T-helper 9 cell (primary cell): ENCODE measurements at regions not wholly inside any gene's neighbourhood (a gene's known extent, or its start where the extent isn't known, plus 50 kb on each side); places are given as distances from the start of the nearest gene placed in this dataset.
"Not testable (repeated sequence)": the region's sequence is repeated elsewhere in the genome, so short reads cannot be mapped to it uniquely, and the experiment has no call there.

Source experiments
- DNase-seq: peaks from one replicate; pipeline ENCODE4 v3.0.0-alpha.2; 2020

GRCh38 chr4:14336656-14337055, 665.6 kb upstream of the CPEB2 start:
- no peak for DNase-seq

DNA sequence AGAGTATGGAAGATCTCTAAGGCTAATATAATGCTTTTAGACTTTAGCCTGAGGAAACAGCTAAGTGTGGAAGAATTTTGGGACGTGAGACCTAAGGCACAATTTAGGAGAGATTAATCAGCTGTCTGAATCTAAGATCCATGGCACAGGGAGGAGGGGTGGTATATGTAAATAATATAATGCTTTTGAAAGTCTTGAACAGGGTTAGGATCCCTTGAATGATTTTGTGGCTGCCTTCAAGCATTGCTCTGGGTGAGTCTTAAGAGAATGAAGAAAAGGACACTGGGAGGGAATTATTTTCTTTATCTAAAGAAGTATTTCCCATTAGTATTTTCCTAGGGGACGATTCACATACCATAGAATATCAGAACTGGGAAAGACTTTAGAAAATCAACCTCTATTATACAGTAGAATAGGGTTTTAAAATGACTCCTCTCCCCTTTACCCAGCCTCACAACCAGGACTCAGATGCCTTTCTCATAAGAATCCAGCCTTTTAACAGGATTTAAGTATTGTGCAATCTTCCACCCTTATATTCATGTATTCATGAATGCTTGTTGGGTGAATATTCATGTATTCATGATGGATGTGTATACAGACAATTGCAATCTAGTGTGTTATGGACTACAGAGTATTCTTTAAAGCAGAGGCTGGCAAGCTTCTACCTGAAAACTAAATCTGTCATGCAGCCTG, 664.2 kb upstream of the CPEB2 start:
- DNase-seq, result no peak

- DNase-seq, result no peak
These were observed 663.6 kb upstream of the CPEB2 start for GRCh38 chr4:14338585-14339265.

DNA sequence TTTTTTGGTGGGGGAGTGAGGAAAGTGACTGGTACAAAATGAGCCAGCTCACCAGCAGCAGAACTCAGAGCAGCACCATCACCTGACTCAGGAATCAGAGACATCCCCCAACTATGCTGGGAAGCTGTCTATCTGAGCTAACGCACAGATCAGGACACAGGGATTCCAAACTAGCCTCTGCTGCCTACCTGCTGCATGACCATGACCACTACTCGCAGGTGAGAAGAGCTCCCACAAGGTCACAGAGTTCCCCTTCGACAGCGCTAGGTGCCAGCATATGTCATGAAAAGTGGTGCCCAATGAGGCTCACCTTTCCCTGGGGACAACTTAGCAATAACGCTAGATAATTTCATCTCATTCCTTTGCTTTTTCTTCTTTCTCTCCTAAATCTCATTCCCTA, 662.6 kb upstream of the CPEB2 start:
- no peak for DNase-seq

DNA sequence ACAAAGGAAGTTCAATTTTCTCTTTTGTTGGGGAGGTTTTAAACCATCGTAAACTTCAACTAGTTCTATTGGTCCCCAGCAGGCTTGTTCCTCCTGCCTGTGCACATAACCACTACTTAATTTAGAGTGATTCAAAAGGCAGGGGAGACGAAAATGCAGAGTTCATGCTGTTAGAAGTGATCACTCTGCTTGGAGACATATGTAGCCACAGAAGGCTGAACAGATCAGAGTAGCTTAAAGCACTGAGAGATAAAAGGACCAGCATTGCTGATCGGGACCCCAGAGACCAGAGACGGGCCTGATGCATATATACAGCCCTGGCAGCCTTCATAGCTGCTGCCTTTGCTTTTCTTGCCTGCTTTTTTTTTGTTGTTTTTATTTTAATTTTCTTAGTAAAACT, 662.0 kb upstream of the CPEB2 start:
- DNase-seq, result no peak

GRCh38 chr4:14343961-14344360, 658.3 kb upstream of the CPEB2 start:
- DNase-seq, result no peak

GRCh38 chr4:14345356-14345775, 656.9 kb upstream of the CPEB2 start:
- DNase-seq, result no peak

- DNase-seq, result no peak
These were observed 654.8 kb upstream of the CPEB2 start for GRCh38 chr4:14347526-14347925.

DNA sequence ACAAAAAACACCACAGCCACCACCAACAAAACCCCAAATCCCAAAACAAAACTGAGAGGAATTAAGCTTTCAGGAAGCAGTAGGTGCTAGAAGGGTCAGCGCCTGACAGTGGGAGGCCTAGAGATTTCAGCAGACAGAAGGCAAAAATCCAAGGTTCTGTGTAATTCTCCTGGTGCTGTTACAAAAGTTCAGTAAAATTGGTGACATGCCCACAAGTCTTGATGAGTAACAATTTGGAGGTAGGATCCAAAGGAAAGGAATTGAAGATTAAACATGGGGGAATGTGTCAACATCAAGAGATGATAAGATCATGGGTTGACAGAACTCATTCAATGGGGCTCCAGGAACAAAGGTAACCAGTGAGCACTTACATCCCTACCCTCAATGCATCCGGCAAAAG, 653.8 kb upstream of the CPEB2 start:
- DNase-seq, result no peak

- not testable (repeated sequence) for DNase-seq
These were observed 643.6 kb upstream of the CPEB2 start for GRCh38 chr4:14358544-14359160.

GRCh38 chr4:14359991-14360390, 642.3 kb upstream of the CPEB2 start:
- no peak for DNase-seq

- DNase-seq, result no peak
These were observed 641.2 kb upstream of the CPEB2 start for GRCh38 chr4:14361084-14361483.

GRCh38 chr4:14362385-14362784, 639.9 kb upstream of the CPEB2 start:
- DNase-seq, result no peak

GRCh38 chr4:14364953-14365536, 637.2 kb upstream of the CPEB2 start:
- no peak for DNase-seq

DNA sequence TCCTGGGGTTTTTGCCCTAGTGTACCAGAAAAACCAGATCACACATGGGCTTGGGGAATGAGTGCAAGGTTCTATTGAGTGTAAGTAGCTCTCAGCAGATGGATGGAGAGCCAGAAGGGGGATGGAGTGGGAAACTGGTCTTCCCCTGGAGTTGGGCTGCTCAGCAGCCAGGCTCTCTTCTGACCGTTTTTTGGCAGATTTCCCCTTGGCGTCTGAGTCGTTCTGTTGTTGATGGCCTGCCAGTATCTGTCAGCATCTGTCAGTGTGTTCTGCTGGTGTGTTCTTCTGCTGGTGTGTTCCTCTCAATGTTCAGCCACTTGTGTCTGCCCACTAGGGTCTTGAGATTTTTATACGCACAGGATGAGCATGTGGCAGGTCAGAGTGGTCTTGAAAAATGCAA, 633.9 kb upstream of the CPEB2 start:
- DNase-seq, result no peak

DNA sequence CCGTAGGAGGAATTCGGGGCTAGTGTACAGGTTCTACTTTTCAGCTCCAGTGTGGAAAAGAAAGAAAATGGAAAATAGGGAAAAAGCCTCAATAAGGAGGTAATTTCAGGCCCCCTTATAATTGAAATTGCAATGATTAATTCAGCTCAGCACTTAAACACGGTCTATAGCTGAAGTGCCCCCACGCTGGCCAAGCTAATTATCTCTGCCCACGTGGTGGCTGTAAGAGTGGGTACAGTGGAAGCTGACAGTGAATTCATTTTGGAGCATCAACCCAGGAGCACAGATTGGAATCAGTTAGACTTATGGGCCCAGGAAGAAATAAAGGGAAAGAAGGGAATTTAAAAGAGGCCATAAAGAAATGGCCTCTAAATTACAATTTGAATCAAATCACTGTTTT, 631.1 kb upstream of the CPEB2 start:
- no peak for DNase-seq

DNA sequence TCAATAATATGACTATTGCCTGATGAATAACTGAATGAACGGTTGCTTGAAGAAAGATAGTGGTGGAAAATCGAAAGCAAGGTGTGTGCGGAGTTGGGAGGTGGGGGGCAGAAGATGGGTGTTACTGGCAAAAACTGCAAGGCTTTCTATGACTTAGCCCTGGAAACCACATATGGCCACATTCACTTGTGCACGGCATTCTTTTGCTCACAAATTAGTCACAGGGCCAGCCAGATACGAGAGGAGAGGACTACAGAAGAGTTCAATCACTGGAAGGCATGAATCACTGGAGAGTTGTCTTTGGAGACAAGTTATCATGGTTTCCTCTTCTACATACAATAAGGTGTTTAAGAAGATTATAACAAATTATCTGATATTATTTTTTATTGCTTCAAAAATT, 626.5 kb upstream of the CPEB2 start:
- DNase-seq, result no peak

- no peak for DNase-seq
These were observed 623.1 kb upstream of the CPEB2 start for GRCh38 chr4:14379183-14379582.

DNA sequence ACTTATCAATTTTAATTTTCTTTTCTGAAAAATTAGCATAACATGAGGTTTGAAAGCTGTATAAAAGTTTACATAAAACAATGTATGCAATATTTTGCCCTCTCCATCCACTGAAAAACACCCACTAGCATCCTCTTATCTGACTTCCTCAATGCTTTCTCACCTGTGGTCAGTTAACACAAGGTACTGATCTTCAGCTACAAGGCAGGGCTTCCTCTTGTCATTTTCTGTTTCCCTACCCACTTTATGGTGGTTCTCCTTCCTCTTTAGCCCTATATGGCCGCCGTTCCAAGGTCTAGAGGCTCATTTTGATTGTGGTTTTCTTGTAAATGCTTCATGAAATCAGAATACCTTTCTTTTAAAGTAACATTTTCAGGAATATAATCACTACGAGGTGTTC, 618.6 kb upstream of the CPEB2 start:
- no peak for DNase-seq

- DNase-seq, result no peak
These were observed 617.5 kb upstream of the CPEB2 start for GRCh38 chr4:14384824-14385223.

- DNase-seq, result no peak
These were observed 616.1 kb upstream of the CPEB2 start for GRCh38 chr4:14386196-14386595.

DNA sequence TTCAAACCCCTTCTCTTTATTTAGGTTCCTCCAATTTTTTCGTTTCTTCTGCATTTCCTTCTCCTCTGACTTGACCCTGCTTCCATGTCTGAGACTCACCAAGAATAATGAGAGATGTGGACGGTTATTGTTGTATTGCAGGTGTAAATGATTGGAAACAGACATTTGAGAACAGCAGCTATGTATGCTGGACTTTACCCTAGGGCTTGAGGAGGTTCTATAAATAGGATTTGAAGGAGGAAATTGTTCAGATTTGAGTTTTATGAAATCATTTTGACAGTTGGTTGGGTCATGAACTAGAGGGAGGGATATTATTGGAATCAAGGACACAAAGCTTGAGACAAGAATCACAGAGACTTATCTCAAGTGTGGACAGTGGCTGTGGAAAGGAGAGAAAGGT, 614.6 kb upstream of the CPEB2 start:
- no peak for DNase-seq

- DNase-seq, result no peak
These were observed 609.9 kb upstream of the CPEB2 start for GRCh38 chr4:14392378-14392777.

DNA sequence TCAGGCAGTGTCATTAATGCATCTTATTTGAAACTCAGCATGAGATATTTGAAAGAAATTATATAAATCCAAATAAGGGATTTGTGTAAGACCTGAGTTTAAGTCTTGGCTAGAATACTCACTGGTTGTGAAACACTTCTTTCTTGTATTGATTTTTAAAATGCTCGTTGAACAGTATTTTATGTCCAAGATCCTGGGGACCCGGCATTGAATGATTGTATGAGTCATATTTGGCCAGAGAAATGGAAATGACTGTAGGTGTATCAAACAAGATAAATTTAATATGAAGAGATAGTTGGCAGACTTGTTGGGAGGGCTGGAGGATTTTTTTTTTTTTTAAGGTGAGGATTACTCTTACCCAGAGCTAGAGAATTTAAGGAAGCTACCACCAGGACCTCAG, 606.1 kb upstream of the CPEB2 start:
- no peak for DNase-seq
